ENCODE measurements at regions not wholly inside any gene's neighbourhood (a gene's known extent, or its start where the extent isn't known, plus 50 kb on each side); places are given as distances from the start of the nearest gene placed in this dataset.

DNA sequence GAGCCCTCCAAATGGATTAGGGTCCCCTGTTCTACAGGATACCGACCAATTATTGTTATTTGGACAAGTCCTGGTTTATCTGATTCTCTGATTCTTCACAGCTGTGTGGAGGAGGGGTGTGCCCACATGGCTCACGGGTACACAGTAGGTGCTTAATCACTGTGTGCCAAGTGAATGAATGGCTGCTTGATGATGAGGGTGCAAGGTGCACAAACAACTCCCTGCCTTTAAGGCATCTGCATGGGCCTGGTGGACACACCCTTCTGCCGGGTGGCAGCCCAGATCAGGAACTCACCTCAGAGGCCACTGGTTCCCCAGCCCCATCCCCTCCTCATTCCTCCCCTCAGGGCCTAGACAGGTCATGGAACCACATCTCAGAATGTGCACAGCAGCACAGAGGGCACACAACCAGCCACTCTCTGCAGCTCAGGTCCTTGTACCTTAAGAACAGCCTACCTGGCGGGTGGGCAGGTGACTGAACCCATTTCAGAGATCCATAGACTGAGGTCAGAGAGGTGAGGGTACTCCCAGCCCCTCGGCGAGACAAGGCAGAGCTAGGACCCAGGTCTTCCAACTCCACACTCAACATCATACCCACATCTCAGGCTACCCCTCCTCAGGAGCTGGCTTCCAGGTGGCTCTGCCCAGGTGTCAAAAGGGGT lies 50.3 kb downstream of the SHANK2 start:
- DNase-seq (ENCODE audit: low spot score) = no peak

DNA sequence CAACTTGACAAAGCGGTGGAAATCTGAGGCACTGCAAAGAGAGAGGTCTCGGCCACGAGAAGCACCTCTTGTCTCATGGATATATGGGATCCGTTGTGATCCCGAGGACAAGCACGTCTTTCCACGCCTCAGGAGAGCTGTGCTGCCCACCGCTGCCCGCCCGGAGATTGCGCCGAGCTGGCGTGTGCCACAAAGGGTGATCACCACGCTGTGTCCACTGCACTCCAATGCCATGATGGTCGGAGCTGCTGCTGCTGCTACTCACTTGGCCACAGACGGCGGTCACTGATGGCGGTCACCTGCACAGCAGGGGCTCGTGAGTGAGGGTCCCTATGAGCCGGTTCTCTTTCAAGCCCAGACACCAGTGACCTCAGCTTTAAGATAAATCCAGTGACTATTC lies 51.1 kb downstream of the SHANK2 start:
- DNase-seq (ENCODE audit: low spot score) = no peak

DNA sequence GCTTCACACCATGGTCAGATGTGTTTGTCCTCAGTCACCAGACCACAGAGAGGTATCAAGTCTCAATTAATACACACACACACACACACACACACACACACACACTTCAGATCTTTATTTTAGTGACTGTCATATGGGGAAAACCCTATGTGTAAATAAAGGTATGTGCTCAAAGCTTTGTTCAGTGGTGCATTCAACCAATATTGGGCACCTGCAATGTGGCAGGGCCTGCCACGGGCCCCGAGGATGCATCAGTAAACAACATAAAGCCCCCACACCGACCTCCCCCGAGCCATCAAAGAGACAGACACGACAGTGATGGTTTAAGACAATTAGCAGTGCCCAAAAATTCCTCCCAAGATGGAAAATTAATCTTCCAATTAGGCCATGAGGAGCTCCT lies 51.6 kb downstream of the SHANK2 start:
- DNase-seq (ENCODE audit: low spot score) = no peak

DNA sequence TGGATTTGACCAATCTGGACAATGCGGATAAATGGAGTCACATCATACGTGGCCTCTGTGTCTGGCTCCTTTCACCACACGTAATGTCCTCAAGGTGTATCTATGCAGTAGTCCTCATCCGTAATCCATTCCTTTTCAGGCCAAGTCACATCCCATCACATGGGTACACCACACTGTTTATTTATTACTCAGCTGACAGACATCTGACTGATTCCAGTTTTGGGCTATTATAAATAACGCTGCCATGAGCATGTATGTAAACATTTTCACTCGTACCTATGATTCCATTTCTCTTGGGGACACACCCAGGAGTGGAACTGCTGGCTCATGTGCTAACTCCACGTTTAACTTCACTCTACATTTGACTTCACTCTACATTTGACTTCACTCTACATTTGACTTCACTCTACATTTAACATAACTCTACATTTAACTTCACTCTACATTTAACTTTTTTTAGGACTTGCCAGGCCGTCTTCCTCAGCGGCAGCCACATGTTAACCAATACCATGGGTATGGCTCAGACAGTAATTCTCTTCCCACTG lies 52.1 kb downstream of the SHANK2 start:
- no peak for DNase-seq (ENCODE audit: low spot score)

DNA sequence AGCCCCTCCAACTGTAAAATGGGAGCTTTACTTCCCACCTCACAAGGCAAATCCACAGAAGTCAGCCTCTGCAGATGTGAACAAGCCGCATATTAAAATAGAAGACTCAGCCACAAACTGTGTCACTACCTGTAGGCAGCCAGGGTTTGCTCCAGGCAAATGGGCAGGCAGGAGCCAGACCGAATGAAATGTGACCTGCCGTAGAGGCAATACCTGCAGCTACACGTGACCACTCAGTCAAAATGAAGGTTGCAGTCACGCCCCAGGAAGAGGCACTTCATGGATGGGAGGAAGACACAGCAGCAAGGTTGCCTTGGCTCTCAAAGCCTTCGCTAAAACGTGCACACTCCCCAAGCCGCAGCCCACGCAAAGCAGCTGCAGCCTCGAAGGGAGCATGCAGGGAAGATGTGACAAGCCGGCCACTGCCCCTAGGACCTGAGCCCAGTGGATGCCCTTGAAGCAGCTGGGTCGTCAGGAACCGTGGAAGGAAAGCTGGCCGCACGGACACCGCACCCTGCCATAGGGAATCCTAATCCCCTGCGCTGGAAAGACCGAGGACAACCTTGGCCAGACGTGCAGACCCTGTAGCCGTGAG lies 53.1 kb downstream of the SHANK2 start:
- no peak for DNase-seq (ENCODE audit: low spot score)

DNA sequence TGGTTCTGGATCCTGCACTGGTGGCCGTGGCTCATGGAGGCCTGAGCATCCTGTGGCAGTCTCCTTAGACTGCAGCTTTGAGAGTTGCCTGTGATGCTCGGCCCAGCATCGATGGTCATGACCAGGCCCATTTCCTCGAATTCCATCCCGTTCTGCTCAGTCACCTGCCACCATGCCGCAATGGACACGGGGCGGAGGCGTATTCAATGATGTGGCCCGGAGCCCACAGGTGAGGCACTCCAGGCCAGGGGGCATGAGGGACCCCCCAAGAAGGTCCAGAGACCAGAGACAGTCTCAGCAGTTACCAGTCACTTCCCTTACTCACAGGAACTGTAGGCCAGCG lies 53.6 kb downstream of the SHANK2 start:
- no peak for DNase-seq (ENCODE audit: low spot score)

DNA sequence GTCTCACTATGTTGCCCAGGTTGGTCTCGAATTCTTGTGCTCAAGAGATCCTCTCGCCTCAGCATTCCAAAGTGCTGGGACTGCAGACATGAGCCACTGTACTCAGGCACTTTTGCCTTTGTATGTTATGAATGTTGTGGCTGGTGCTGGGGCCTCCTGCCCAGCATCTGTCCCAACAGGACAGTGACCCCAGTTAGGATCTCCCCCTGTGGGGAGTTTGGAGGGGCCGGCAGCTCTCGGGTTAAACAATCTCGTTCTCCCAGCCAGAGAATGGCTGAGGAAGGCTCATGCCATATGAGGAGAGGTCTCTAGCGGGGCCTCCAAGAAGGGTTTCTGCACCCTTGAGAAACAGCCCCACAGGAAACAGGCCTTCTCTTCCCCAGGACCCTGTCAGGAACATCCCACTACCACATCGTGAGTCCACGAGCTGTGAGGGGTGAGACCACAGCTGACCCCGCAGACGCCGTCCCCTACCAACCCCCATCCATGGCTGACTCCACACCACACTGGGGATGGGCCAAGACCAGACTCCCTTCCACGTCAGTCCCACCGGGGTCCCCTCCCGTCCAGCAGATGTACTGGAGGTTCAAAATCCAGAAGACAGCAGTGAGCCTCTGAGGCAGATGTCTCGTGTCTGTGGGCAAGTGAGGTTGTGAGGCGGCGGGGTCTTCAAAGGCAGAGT lies 54.1 kb downstream of the SHANK2 start:
- DNase-seq (ENCODE audit: low spot score) = no peak

DNA sequence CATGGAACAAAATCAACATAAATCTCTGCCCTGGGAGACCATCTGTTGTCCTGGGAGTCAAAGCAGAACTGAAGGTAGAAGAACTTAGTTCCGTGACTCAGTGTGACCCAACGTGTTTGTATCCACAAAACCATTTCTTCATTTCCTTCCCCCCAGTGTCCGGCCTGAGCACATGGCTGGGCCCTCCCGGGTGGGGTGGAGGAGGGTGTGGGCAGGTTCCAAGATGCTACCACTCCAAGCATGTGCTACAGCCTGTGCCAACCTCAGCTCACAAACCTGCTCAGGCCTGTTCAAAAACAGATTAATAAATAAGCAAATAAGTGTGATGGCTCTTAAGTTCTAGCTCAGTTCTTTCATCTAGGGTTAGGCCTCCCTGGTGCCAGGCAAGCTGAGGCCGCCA lies 55.3 kb downstream of the SHANK2 start:
- no peak for DNase-seq (ENCODE audit: low spot score)

DNA sequence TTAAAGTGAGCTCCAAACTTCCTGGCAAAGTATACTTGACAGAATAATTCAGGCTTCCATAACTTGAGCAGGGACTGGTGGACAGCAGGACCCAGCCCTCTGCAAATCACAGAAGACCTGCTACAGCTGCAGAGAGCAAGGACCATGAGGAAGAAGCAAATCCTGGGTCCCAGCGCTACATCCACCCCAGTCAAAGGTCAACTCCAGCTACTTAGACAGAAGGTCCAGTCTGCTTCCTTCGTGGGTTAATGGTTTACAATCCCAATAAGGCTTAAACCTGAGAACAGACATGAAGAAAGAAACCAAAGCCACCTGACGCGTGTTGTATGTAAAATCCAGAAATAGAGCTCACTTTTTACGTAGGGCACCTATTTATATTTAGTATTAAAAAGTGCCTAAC lies 57.7 kb downstream of the SHANK2 start:
- DNase-seq (ENCODE audit: low spot score) = no peak

DNA sequence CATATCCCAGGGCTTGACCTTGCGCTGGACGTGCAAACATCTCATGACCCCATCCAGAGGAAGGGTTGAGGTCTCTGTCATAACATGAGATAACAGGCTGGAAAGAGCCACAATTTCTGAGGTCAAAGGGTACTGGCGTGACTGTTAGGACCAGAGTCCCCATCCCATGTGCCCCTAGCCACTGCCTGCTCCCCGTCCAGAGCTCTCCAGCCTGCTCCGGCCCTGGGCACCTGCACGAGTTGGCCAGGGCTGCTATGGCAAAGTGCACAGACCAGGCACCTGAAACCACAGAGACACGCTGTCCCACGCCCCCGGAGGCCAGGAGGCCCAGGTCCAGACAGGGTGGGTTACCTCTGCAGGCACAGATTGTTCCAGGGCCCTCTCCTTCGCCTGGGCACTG lies 58.9 kb downstream of the SHANK2 start:
- no peak for DNase-seq (ENCODE audit: low spot score)

DNA sequence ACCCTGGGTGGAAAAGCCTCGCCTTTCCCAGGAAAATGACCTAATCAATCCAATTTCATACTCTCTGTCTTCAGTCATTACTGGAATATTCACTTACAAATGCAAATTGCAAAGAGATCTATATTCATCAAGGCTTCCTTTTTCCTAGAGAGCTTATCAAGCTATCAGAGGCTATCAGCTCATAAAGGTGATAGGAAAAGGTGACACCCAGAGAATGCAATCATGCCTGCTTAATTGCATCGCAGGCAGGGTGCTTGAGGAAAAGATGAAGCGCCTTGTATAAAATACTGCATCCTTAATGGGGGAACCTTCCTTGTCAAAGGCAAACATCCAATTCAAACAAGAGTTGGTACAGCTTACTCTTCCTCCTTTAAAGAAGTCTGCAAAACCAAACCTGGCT lies 59.7 kb downstream of the SHANK2 start:
- no peak for DNase-seq (ENCODE audit: low spot score)

DNA sequence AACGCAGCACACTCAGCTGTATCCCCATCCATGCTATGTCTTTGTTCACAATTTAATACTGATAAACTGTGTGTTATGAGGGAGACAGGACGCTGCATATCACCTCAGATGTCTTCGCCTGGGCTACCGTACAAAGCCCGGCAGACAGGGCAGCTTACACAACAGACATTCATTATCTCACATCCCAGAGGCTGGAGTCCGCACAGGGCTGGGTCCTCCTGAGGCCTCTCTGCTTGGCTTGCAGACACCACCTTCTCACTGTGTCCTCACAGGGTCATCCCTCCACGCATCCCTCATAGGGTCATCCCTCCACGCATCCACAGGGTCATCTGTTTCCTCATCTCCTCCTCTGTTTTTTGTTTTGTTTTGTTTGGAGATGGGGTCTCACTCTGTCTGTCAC lies 61.2 kb downstream of the SHANK2 start:
- no peak for DNase-seq (ENCODE audit: low spot score)

DNA sequence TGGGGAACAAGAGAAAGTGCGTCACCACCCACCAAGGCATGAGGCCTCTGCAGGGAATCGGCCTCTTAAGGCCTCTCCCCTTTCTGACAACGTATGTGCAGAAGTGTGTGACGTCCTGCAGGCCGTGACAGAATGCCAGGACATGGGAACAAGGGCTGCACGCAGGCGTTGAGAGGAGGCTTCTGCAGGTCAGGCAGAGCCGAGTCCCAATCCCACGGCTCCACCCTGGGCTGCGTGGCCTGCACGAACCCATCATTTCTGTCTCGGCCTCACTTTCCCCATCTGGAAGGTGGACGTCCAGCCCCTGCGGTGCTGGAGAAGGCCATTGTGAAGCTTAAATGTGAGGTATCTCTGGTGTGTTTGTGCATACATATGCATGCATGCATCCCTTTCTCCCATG lies 61.8 kb downstream of the SHANK2 start:
- no peak for DNase-seq (ENCODE audit: low spot score)

DNA sequence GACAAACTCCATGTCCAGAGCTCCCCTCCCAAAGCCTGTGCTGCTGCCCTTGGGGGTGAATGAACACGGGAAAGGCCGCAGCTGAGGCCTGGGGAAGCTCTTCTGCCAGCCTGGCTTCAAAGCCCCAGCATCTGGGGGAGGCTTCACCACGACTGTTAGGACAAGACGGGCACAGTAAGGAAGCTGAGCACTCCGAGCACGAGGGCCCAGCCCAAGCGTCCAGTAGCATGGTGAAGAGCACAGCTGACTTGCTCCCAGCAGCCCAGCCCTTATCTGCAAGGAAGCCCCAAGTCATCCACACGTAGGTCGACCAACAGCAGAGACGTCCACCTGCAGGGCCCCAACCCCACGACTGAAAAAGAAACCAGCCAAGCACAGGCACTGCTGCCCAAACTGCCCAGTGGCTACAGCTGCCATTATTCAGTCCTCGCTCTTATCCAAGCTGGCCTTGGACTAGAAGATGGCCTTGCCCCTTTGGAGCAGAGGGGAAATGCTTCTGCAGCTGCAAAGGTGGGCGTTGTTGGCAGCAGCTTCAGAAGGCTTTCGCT lies 62.5 kb downstream of the SHANK2 start:
- no peak for DNase-seq (ENCODE audit: low spot score)

DNA sequence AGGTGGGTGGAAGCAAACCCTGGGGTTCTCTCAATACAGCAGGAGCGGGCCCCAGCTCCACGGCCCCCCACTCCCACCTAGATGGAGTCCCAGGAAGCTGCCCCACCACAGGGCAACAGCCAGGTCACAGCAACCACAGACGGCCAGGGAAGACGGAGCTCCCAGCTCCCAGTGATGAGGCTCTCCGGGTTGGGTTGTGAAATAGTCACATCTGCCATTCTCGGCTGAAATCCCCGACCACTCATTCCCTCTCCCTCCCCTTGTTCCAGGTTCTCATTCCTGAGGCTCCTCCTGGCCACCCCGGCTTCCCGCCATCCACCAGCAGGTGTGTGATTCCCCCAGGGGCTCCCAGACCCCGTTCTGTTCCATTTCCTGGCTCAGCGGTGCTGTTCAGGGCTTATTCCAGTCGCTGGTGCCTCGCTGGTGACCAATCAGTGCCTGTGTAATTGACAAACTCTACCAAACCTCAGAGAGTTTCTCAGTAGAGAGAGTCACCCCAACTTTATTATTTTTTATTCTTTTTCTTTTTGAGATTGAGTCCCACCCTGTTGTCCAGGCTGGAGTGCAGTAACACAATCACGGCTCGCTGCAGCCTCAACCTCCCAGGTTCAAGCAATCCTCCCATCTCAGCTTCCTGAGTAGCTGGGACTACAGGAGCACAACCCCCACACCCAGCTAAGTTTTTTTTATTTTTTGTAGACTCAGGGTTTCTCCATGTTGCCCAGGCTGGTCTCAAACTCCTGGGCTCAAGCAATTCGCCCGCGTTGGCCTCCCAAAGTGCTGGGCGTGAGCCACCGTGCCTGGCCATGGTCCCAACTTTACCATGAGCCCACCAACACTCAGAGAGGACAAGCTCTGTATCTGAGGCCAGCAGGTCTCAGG lies 63.2 kb downstream of the SHANK2 start:
- no peak for DNase-seq (ENCODE audit: low spot score)

DNA sequence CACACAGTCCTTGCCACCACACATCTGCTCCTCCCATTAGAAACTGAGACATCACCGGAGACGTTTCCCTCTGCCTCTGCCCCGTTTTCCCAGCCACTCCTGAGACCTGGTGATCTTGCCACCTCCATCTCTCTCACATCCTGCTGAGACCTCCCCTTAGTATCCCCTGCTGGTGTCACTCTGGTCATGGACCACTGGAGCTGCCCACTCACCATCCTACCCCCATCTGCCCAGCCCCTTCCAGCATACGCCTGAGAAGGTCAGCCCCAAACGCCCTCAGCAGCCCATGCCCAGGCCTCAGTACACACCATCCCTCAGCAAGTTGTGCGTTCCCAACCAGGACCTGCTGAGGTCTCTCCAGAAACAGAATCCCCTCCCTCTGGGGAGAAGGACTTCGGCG lies 64.3 kb downstream of the SHANK2 start:
- no peak for DNase-seq (ENCODE audit: low spot score)

DNA sequence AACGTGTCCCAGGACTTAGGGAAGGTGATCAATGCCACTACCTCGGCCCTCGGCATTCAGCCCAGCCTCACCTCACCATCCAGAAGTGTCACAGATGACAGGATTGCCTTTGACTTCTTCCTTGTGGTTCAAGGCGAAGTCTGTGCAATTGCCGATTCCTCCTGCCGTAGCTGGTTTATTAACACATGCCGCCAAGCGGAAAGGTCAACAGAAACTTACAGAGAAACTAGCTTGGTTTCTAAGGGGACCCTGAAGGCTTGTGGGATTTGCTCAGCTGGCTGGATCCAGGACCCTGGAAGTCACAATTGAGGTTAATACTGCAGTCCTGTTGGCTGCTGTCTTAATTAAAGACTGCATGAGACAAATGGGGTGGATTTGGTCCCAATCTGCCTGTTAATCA lies 65.6 kb downstream of the SHANK2 start:
- DNase-seq (ENCODE audit: low spot score) = no peak

DNA sequence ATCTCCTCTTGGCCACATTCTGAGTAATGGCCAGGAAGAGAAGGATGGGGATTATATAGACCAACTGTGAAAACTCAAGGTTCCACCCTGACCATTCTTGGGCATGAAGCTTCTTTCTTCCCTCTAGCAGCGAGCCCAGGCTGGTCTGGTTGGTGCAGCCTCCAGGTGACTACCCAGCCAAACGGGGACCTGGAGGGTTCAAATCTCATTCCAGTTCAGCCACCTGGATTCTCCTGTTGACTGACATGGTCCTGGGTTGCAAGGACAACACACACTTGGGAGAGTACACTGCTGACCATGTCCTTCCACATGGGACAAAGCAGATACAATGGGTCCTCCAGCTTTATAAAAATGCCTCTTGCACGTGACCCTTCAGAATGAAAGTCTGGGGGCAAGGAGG lies 67.0 kb downstream of the SHANK2 start:
- no peak for DNase-seq (ENCODE audit: low spot score)

DNA sequence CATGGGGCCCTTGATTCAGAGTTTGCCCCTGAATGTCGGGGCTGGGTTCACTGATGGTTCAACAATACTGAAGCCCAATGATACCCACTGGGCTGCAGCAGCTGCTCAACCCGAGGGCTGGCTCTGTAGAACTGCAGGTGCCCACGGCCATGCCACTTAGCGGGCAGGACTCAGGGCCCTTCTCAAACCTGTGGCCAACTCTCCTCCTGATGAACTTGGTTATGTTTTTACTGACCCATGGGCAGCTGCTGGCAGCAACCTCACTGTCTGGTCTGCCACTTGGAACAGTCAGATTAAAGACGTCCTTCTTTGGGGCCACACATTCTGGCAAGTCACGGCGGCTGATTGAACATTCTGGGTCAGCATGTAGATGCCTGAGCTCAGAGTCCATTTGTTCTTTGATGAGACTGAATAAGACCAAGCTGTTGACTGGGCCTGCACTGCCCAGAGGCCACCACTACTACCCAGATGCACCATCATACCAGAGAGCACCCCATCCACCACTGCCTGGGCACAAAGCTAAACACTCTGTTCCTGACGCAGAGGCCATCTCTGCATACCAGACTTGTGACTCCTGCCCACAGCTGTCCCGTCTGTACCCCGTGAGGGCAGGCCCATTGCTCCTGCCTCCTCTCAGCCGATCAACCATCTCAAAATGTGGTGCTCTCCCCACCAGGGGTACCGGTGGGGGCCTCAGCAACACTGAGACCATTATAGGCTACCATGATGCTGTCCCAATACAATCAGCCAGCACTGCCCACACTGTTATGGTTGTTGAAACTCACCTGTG lies 67.8 kb downstream of the SHANK2 start:
- DNase-seq (ENCODE audit: low spot score) = no peak

DNA sequence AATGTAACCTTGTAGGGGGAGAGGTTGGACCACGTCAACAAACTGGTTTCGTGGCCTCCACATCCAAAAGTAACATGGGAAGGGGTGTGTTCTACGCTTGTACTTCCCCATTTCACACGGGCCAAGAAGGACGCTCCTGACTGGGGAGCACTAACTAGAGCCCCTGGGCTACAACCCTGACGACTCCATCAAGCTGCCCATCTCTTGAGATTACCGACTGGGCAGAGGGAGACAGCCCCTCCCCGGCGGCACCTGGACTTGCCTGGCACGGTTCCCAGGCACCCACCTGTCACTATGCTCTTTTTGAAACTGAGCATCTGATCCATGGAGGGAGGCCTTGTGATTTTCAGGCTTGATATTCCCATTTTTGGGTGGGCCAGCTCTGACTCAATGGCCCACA lies 68.5 kb downstream of the SHANK2 start:
- DNase-seq (ENCODE audit: low spot score) = no peak
